Ovary (tissue), 3 donors: ENCODE measurements at regions not wholly inside any gene's neighbourhood (a gene's known extent, or its start where the extent isn't known, plus 50 kb on each side); places are given as distances from the start of the nearest gene placed in this dataset.

Experiments
- POLR2A ChIP-seq: fragments of 450-650 bp; IDR thresholded peaks from one replicate; pipeline ENCODE4 v1.6.1; 2017; ENCODE audit warnings: antibody characterized with exemption, mild to moderate bottlenecking, moderate library complexity
- TF ChIP-seq, protein P1 (sequence below), 3 donors: fragments of 450-650 bp in 2 of 3; fragments of 200-600 bp in 1 of 3; IDR thresholded peaks; one replicate each; pipeline versions ENCODE4 v1.5.1 to v1.8.0; 2016 to 2022; ENCODE audit warnings: antibody characterized with exemption in 3 of 3, mild to moderate bottlenecking in 1 of 3
- donor health status: DM: no; HTN: no; CAD: no.

DNA sequence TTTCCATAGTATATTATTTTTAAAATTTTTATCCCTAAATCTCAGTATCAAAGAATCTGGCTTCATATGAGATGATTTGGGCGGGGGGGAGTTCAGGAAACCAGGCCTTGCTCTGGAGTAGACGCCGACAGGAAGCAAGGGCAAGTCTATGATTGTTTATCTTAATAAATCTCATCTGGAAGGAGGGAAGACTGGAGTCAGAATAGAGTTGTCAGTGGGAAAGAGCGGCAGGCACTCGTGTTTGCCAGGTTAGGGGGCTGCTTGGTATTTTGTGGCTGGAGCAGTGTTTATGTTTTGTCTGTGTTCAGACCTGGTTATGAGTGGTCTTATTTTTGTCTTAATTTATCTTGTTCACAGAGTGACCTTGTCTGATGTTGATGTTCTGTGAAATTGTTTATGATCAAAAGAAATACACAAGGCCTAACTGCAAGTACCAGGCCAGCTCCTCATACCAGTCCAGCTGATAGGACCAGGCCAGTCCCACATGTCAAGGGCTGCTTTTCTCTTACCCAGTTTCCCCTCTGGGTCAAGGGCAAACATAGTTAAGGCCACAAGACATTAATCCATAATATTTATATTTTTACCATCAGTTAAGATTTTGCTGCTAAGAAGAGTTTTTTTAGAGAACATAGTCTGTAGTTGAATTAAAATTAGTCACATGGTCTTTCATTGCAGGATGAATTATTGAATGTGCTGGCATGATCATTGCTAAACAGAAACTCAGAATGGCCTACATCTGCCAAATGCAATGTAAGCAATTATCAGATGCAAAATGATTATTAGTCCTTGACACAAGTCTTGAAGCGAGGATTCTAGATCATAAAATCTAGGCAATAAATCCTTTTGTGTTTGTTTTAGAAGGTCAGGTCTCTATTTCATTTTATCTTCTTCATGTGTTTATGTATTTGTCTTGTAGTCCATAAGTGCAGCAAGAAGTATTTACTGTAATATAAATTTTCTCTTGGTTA lies 176.5 kb downstream of the GASK1B start:
- TF ChIP-seq, protein P1, sequence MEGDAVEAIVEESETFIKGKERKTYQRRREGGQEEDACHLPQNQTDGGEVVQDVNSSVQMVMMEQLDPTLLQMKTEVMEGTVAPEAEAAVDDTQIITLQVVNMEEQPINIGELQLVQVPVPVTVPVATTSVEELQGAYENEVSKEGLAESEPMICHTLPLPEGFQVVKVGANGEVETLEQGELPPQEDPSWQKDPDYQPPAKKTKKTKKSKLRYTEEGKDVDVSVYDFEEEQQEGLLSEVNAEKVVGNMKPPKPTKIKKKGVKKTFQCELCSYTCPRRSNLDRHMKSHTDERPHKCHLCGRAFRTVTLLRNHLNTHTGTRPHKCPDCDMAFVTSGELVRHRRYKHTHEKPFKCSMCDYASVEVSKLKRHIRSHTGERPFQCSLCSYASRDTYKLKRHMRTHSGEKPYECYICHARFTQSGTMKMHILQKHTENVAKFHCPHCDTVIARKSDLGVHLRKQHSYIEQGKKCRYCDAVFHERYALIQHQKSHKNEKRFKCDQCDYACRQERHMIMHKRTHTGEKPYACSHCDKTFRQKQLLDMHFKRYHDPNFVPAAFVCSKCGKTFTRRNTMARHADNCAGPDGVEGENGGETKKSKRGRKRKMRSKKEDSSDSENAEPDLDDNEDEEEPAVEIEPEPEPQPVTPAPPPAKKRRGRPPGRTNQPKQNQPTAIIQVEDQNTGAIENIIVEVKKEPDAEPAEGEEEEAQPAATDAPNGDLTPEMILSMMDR (IDR thresholded peaks at IDR 0.05) = no peak
- no peak for TF ChIP-seq POLR2A
